ENCODE measurements at regions not wholly inside any gene's neighbourhood (a gene's known extent, or its start where the extent isn't known, plus 50 kb on each side); places are given as distances from the start of the nearest gene placed in this dataset.

GRCh38 chr6:95293257-95293656 is 284.1 kb upstream of the MANEA start:
- TF ChIP-seq CTCF (IDR thresholded peaks at IDR 0.05 in 8 of 11, conservative IDR thresholded peaks at IDR 0.05 in 3 of 11), result no peak
- TF ChIP-seq POLR2AphosphoS5 (IDR thresholded peaks at IDR 0.05), result no peak
- no peak for TF ChIP-seq POLR2A (IDR thresholded peaks at IDR 0.05)
